Choroid plexus epithelial cell (primary cell): ENCODE measurements at regions not wholly inside any gene's neighbourhood (a gene's known extent, or its start where the extent isn't known, plus 50 kb on each side); places are given as distances from the start of the nearest gene placed in this dataset.

Experiments used
- DNase-seq: peaks from one replicate; pipeline ENCODE4 v3.0.0-alpha.2; 2010; ENCODE audit warnings: low read depth
- H3K4me3 ChIP-seq: 2 replicates; pipeline ENCODE4 v1.5.1; 2011; ENCODE audit warnings: low read depth, mild to moderate bottlenecking, control low read depth, low read length, moderate library complexity
- CTCF ChIP-seq: conservative IDR thresholded peaks from 2 replicates; pipeline ENCODE4 v1.5.1; 2011; ENCODE audit warnings: low read depth, mild to moderate bottlenecking, control low read depth, inconsistent platforms, low read length, moderate library complexity

- no peak for TF ChIP-seq CTCF
- DNase-seq, result no peak
Observed at GRCh38 chr11:112719736-112720525, 241.3 kb upstream of the NCAM1 start.

DNA sequence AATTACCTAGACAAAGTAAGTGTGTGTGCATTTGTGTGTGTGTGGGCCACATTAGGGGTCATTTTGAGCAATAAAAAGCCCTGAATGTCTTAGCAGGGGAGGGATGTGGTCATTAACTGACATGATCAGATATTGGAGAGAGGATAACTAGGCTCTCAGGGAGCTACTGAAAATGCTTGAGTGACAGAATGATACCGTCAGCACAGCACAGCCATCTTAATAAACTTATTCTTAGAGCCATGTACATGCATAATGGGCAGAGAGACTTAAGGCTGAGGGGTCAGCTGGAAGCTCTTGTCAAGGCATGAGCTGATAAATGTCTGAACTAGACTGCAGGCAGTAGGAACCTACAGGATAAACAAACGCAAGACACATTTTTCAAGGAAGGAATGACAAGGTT is 239.1 kb upstream of the NCAM1 start:
- H3K4me3 ChIP-seq, result no peak overlapping the region
- no peak for DNase-seq
- TF ChIP-seq CTCF, result no peak

More at GRCh38 chr11:112719736-112720525, 241.3 kb upstream of the NCAM1 start:
- no peak overlapping the region for H3K4me3 ChIP-seq

- H3K4me3 ChIP-seq, result no peak overlapping the region
- no peak for DNase-seq
- no peak for TF ChIP-seq CTCF
Observed at GRCh38 chr11:112722876-112723275, 238.3 kb upstream of the NCAM1 start.

DNA sequence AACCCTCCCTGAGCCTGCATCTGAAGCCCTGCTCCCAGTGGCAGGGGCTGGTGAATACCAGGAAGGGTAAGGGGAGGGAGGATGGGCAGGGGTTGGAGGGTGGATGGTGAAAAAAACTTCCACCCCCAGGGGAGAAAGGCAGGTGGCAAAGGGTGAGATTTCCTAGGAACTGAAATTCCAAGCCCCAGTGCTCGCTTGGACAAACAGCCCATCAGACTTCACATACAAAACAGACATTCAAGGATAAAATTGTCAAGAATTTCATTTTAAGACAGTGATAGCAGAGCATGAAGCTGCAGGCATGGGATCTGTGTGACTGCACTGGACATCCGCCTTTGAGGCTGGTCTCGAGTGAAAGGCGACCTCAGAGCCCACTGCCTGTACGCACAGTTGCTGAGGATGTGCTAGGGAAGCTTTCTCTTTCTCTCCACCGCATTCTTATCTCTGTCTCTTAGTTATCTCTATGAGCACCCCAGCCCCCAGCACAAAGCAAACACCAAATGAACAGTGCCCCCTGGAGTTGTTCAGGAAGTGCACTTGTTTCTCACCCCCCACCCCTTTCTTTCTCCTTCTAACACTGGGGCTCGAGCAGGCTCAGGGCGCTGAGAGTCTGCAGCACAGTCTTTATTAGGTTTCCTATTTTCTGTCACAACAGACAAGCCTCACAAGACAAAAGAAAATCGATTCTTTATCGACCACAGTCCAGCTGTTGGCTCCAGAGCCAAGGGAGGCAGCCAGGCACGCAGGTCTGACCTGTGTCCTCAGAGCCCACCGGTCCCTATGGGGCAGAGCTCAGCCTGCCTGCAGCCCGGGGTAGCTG is 237.3 kb upstream of the NCAM1 start:
- DNase-seq, result no peak
- no peak overlapping the region for H3K4me3 ChIP-seq
- TF ChIP-seq CTCF, result no peak

GRCh38 chr11:112724496-112724790 is 236.8 kb upstream of the NCAM1 start:
- no peak for DNase-seq
- TF ChIP-seq CTCF, result no peak
- no peak overlapping the region for H3K4me3 ChIP-seq

GRCh38 chr11:112725636-112726035 is 235.6 kb upstream of the NCAM1 start:
- H3K4me3 ChIP-seq, result no peak overlapping the region
- no peak for TF ChIP-seq CTCF
- no peak for DNase-seq

DNA sequence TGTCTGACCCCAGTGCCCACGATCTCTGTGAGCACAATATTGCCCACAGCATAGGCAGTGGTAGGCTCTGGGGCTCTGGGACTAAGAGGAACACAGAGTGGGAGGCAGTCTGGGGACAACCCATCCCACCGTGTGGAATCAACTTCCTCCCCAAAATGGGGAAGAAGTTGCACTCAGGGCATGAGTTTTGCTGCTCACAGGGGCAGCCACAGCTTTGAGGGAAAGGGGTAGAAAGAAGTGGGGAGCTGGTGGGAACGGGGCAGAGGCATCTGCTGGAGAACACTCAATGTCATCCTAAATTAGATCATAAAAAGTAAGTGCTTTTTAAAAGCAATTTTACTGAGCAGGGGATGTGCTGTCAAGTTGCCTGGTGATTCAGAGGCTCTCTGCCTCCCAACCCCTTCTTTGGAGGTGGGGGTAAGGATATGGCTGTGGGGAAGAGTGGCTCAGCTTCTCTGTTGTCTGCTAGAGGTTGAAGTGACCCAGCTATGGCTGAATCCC is 233.8 kb upstream of the NCAM1 start:
- DNase-seq, result no peak
- no peak for TF ChIP-seq CTCF
- no peak overlapping the region for H3K4me3 ChIP-seq
